ENCODE measurements at regions not wholly inside any gene's neighbourhood (a gene's known extent, or its start where the extent isn't known, plus 50 kb on each side); places are given as distances from the start of the nearest gene placed in this dataset.
"Not testable (repeated sequence)": the region's sequence is repeated elsewhere in the genome, so short reads cannot be mapped to it uniquely, and the experiment has no call there.

DNA sequence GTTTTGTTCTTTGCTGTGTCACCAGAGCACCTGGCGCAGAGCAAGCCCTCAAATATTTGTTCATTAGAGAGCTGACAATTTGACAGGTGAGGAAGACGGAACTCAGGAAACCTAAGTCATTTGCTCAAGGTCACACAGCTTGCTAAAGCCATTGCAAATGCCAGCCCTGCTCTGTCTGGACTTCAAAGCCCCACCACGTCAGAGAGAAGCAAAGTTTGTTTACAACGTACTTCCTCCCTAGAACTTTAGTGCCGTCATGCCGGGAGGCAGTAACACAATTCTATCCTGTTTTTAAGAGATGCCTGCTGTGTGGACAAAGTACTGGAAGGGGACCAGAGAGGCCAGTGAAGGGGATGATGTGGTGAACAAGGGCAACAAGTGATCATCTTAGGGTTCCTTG is 216.6 kb upstream of the PRICKLE2 start:
- TF ChIP-seq, protein P1, sequence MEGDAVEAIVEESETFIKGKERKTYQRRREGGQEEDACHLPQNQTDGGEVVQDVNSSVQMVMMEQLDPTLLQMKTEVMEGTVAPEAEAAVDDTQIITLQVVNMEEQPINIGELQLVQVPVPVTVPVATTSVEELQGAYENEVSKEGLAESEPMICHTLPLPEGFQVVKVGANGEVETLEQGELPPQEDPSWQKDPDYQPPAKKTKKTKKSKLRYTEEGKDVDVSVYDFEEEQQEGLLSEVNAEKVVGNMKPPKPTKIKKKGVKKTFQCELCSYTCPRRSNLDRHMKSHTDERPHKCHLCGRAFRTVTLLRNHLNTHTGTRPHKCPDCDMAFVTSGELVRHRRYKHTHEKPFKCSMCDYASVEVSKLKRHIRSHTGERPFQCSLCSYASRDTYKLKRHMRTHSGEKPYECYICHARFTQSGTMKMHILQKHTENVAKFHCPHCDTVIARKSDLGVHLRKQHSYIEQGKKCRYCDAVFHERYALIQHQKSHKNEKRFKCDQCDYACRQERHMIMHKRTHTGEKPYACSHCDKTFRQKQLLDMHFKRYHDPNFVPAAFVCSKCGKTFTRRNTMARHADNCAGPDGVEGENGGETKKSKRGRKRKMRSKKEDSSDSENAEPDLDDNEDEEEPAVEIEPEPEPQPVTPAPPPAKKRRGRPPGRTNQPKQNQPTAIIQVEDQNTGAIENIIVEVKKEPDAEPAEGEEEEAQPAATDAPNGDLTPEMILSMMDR (IDR thresholded peaks at IDR 0.05; ENCODE audit: low read depth, low read length) = no peak
- in situ Hi-C loops (cut with HindIII; ENCODE audit: low sequenced_read_pairs) = no loop called here
- no peak overlapping the region for H3K4me3 ChIP-seq (ENCODE audit: low read depth, low read length)
- peak; percentile 43 for DNase-seq (ENCODE audit: low read depth, low spot score)

DNA sequence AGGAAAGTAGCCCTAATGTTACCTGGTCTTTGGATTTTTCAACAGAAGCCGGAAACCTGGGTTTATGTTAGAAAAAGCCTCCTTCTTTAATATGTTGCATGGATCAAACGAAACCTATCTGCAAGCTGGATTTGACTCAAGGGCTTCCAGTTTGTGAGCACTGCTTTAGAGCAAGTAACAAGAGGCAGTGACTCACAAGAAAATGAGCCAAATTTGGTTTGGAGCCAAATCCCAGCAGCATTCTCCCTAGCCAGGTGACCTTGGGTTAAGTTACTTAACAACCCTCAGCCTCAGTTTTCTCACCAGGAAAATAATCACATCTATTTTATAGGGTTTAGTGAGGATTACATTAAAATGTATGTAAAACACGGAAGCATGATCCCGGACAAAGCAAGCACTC is 215.2 kb upstream of the PRICKLE2 start:
- H3K4me3 ChIP-seq (ENCODE audit: low read depth, low read length) = no peak overlapping the region
- TF ChIP-seq, protein P1 (IDR thresholded peaks at IDR 0.05; ENCODE audit: low read depth, low read length) = no peak
- in situ Hi-C loops (cut with HindIII; ENCODE audit: low sequenced_read_pairs) = no loop called here
- peak; percentile 88 for DNase-seq (ENCODE audit: low read depth, low spot score)

DNA sequence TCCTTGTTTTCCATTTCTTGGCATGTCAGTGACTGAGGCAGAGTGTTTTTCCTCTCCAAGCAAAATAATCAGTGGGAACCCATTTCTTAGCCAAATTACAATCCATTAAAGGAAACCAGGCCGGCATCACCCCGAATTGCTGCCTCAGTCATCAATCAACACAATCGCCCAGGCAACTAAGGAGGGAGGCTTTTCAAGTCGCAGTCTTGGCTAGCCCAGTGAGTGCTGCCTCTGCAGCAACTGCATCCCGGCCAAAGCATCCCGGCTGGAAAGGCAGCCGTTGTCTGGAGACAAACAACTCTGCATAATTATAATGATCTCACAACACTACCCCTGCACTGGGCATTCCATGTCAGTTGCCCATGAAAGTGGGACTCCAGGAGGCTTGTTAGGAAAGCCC is 213.5 kb upstream of the PRICKLE2 start:
- TF ChIP-seq, protein P1 (IDR thresholded peaks at IDR 0.05; ENCODE audit: low read depth, low read length) = no peak
- in situ Hi-C loops (cut with HindIII; ENCODE audit: low sequenced_read_pairs) = no loop called here
- no peak for DNase-seq (ENCODE audit: low read depth, low spot score)

DNA sequence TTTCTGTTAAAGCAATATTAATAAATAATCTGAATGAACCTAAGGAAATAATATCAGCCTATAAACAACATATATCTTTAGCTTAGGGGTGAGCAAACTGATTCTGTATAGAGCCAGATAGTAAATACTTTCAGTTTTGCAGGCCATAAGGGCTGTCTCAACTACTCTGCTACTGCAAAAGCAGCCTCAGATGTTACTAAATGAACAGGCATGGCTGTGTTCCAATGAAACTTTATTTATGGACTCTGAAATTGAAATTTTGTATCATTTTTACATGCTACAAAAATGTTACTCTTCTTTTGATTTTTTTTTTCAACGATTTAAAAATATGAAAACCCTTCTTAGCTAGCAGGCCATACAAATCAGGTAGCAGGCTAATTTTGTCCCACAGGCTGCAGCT is 212.8 kb upstream of the PRICKLE2 start:
- no peak overlapping the region for H3K4me3 ChIP-seq (ENCODE audit: low read depth, low read length)
- in situ Hi-C loops (cut with HindIII; ENCODE audit: low sequenced_read_pairs) = no loop called here
- TF ChIP-seq, protein P1 (IDR thresholded peaks at IDR 0.05; ENCODE audit: low read depth, low read length) = no peak
- DNase-seq (ENCODE audit: low read depth, low spot score) = no peak

More for the DNA sequence above, 213.5 kb upstream of the PRICKLE2 start:
- no peak overlapping the region for H3K4me3 ChIP-seq (ENCODE audit: low read depth, low read length)

DNA sequence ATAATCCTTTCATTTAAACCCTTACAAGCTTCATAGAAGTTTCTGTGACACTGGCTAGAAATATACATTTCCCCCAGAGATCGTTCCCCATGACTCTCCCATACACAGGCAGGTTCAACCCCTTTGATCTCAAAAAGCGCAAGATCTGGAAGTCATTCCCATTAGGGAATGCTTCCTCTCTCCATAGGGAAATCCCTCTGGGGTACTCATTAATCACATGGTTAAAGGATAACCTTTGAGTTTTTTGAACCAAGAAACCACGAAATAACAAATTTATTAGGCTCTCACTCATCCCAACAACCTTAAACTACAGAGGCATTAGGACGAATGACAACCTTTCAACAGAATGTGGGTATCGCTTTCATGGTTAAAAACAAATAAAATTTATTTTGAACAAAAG is 211.9 kb upstream of the PRICKLE2 start:
- DNase-seq (ENCODE audit: low read depth, low spot score) = no peak
- in situ Hi-C loops (cut with HindIII; ENCODE audit: low sequenced_read_pairs) = no loop called here
- TF ChIP-seq, protein P1 (IDR thresholded peaks at IDR 0.05; ENCODE audit: low read depth, low read length) = no peak
- no peak overlapping the region for H3K4me3 ChIP-seq (ENCODE audit: low read depth, low read length)

DNA sequence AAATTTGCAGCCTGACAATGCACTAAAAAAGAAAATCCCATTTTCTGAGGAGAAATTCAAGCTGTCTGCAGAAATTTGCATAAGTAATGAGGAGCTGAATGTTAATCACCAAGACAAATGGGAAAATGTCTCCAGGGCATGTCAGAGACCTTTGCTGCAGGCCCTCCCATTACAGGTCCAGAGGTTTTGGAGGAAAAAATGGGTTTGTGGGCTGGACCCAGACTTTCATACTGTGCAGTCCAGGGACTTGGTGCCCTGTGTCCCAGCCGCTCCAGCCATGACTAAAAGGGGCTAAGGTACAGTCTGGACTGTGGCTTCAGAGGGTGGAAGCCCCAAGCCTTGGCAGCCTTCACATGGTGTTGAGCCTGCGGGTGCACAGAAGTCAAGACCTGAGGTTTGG is 209.8 kb upstream of the PRICKLE2 start:
- H3K4me3 ChIP-seq (ENCODE audit: low read depth, low read length); in situ Hi-C loops (cut with HindIII; ENCODE audit: low sequenced_read_pairs); DNase-seq (ENCODE audit: low read depth, low spot score): not testable (repeated sequence)

DNA sequence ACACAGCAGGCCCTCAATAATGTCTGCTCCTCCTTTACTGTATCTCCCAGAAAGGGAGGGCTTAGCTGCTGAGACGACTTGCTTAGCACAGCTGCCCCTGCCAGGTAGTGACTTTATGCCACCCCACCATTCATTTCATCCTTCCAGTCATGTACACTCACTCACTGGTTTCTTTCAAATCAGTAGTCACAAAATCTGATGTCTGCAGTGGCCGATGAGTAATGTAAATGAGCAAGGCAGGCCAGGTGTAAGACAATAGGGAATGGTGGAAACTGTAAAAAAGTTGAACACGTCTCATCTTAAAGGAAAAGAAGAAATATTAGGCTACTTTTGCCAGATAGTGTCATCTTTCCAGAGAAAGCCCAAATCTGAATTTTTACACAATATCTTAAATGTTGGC is 207.6 kb upstream of the PRICKLE2 start:
- no peak for DNase-seq (ENCODE audit: low read depth, low spot score)
- H3K4me3 ChIP-seq (ENCODE audit: low read depth, low read length) = no peak overlapping the region
- in situ Hi-C loops (cut with HindIII; ENCODE audit: low sequenced_read_pairs) = no loop called here
- TF ChIP-seq, protein P1 (IDR thresholded peaks at IDR 0.05; ENCODE audit: low read depth, low read length) = no peak

Measured in astrocyte of the spinal cord (primary cell).